ENCODE measurements at regions not wholly inside any gene's neighbourhood (a gene's known extent, or its start where the extent isn't known, plus 50 kb on each side); places are given as distances from the start of the nearest gene placed in this dataset.

- DNase-seq = no peak
Observed at GRCh38 chr6:133697666-133698065, 191.2 kb upstream of the TCF21 start.

GRCh38 chr6:133698272-133698671 is 190.6 kb upstream of the TCF21 start:
- no peak for DNase-seq

- no peak for DNase-seq
Observed at GRCh38 chr6:133699741-133700385, 189.1 kb upstream of the TCF21 start.

GRCh38 chr6:133701633-133702331 is 187.1 kb upstream of the TCF21 start:
- DNase-seq = no peak

GRCh38 chr6:133704371-133704770 is 184.5 kb upstream of the TCF21 start:
- no peak for DNase-seq

- DNase-seq = no peak
Observed at GRCh38 chr6:133705066-133705465, 183.8 kb upstream of the TCF21 start.

- no peak for DNase-seq
Observed at GRCh38 chr6:133705731-133706130, 183.2 kb upstream of the TCF21 start.

GRCh38 chr6:133707456-133707855 is 181.5 kb upstream of the TCF21 start:
- no peak for DNase-seq

GRCh38 chr6:133710826-133711225 is 178.1 kb upstream of the TCF21 start:
- no peak for DNase-seq

GRCh38 chr6:133715270-133715669 is 173.6 kb upstream of the TCF21 start:
- no peak for DNase-seq

- no peak for DNase-seq
Observed at GRCh38 chr6:133724726-133725125, 164.2 kb upstream of the TCF21 start.

- DNase-seq = no peak
Observed at GRCh38 chr6:133726188-133726587, 162.7 kb upstream of the TCF21 start.

GRCh38 chr6:133730881-133731280 is 158.0 kb upstream of the TCF21 start:
- no peak for DNase-seq

- DNase-seq = no peak
Observed at GRCh38 chr6:133740218-133740617, 148.7 kb upstream of the TCF21 start.

- no peak for DNase-seq
Observed at GRCh38 chr6:133740816-133741215, 148.1 kb upstream of the TCF21 start.

GRCh38 chr6:133741375-133741861 is 147.5 kb upstream of the TCF21 start:
- peak; percentile 56 for DNase-seq

GRCh38 chr6:133743621-133744020 is 145.3 kb upstream of the TCF21 start:
- DNase-seq = no peak

GRCh38 chr6:133746417-133746770 is 142.5 kb upstream of the TCF21 start:
- no peak for DNase-seq

- no peak for DNase-seq
Observed at GRCh38 chr6:133748628-133749027, 140.3 kb upstream of the TCF21 start.

GRCh38 chr6:133749427-133749826 is 139.5 kb upstream of the TCF21 start:
- no peak for DNase-seq

GRCh38 chr6:133752129-133752528 is 136.8 kb upstream of the TCF21 start:
- no peak for DNase-seq

GRCh38 chr6:133753756-133754155 is 135.2 kb upstream of the TCF21 start:
- DNase-seq = no peak

GRCh38 chr6:133754298-133754697 is 134.6 kb upstream of the TCF21 start:
- no peak for DNase-seq

GRCh38 chr6:133756078-133756695 is 132.7 kb upstream of the TCF21 start:
- no peak for DNase-seq

Measured in NCI-H2029 treated with DMSO at 0.1 percent for 48 hours (cell line).